Activated naive CD8-positive, alpha-beta T cell (primary cell): ENCODE measurements at regions not wholly inside any gene's neighbourhood (a gene's known extent, or its start where the extent isn't known, plus 50 kb on each side); places are given as distances from the start of the nearest gene placed in this dataset.
"Not testable (repeated sequence)": the region's sequence is repeated elsewhere in the genome, so short reads cannot be mapped to it uniquely, and the experiment has no call there.

Source experiments
- H3K27ac Mint-ChIP-seq: one replicate; pipeline ENCODE4 v1.8.0; 2021; ENCODE audit warnings: mixed read lengths
- H3K27me3 Mint-ChIP-seq: one replicate; pipeline ENCODE4 v1.8.0; 2021; ENCODE audit warnings: mixed read lengths
- H3K36me3 Mint-ChIP-seq: one replicate; pipeline ENCODE4 v1.8.0; 2021; ENCODE audit warnings: mixed read lengths
- H3K4me1 Mint-ChIP-seq: one replicate; pipeline ENCODE4 v1.8.0; 2021; ENCODE audit warnings: low read depth, mixed read lengths
- H3K4me3 Mint-ChIP-seq: one replicate; pipeline ENCODE4 v1.8.0; 2021; ENCODE audit warnings: mild to moderate bottlenecking, mixed read lengths
- H3K9me3 Mint-ChIP-seq: one replicate; pipeline ENCODE4 v1.8.0; 2021; ENCODE audit warnings: low read depth, mixed read lengths

GRCh38 chr3:72161881-72162595 is 377.1 kb upstream of the PROK2 start:
- H3K27ac Mint-ChIP-seq, result no peak overlapping the region
- H3K36me3 Mint-ChIP-seq, result no peaks in the 10 kb centered on the region

GRCh38 chr3:72161285-72161684 is 376.3 kb upstream of the PROK2 start:
- H3K27ac Mint-ChIP-seq, H3K36me3 Mint-ChIP-seq, H3K4me1 Mint-ChIP-seq, H3K4me3 Mint-ChIP-seq, H3K27me3 Mint-ChIP-seq, H3K9me3 Mint-ChIP-seq: not testable (repeated sequence)

More at GRCh38 chr3:72161881-72162595, 377.1 kb upstream of the PROK2 start:
- Mint-ChIP-seq H3K4me3 (no peak overlapping the region), H3K27me3 (no peaks in the 10 kb centered on the region), H3K4me1 (peaks cover 2% of the 10 kb centered on the region), H3K9me3 (no peaks in the 10 kb centered on the region)

- Mint-ChIP-seq H3K4me3 (no peak overlapping the region), H3K27me3 (no peaks in the 10 kb centered on the region), H3K36me3 (no peaks in the 10 kb centered on the region), H3K27ac (no peak overlapping the region), H3K9me3 (no peaks in the 10 kb centered on the region), H3K4me1 (peaks cover 2% of the 10 kb centered on the region)
These were observed 375.4 kb upstream of the PROK2 start for GRCh38 chr3:72160351-72160750.

GRCh38 chr3:72159487-72159886 is 374.5 kb upstream of the PROK2 start:
- no peaks in the 10 kb centered on the region for H3K9me3 Mint-ChIP-seq
- H3K27ac Mint-ChIP-seq, result no peak overlapping the region
- H3K4me1 Mint-ChIP-seq, result peaks cover 2% of the 10 kb centered on the region
- H3K36me3 Mint-ChIP-seq, result no peaks in the 10 kb centered on the region
- H3K27me3 Mint-ChIP-seq, result no peaks in the 10 kb centered on the region
- H3K4me3 Mint-ChIP-seq, result no peak overlapping the region

GRCh38 chr3:72158639-72159326 is 373.8 kb upstream of the PROK2 start:
- Mint-ChIP-seq H3K27ac (no peak overlapping the region), H3K27me3 (no peaks in the 10 kb centered on the region), H3K4me3 (no peak overlapping the region), H3K9me3 (no peaks in the 10 kb centered on the region), H3K36me3 (no peaks in the 10 kb centered on the region), H3K4me1 (peaks cover 2% of the 10 kb centered on the region)

GRCh38 chr3:72157748-72158638 is 373.0 kb upstream of the PROK2 start:
- no peaks in the 10 kb centered on the region for H3K36me3 Mint-ChIP-seq
- H3K27me3 Mint-ChIP-seq, result no peaks in the 10 kb centered on the region
- H3K9me3 Mint-ChIP-seq, result no peaks in the 10 kb centered on the region
- H3K4me1 Mint-ChIP-seq, result peaks cover 2% of the 10 kb centered on the region
- no peak overlapping the region for H3K27ac Mint-ChIP-seq
- no peak overlapping the region for H3K4me3 Mint-ChIP-seq

GRCh38 chr3:72155391-72156064 is 370.6 kb upstream of the PROK2 start:
- H3K9me3 Mint-ChIP-seq, result no peaks in the 10 kb centered on the region
- peaks cover 2% of the 10 kb centered on the region for H3K4me1 Mint-ChIP-seq
- no peaks in the 10 kb centered on the region for H3K27me3 Mint-ChIP-seq
- H3K36me3 Mint-ChIP-seq, result no peaks in the 10 kb centered on the region
- no peak overlapping the region for H3K27ac Mint-ChIP-seq
- no peak overlapping the region for H3K4me3 Mint-ChIP-seq

- H3K27me3 Mint-ChIP-seq, result no peaks in the 10 kb centered on the region
- H3K4me1 Mint-ChIP-seq, result peaks cover 2% of the 10 kb centered on the region
- no peak overlapping the region for H3K4me3 Mint-ChIP-seq
- H3K36me3 Mint-ChIP-seq, result no peaks in the 10 kb centered on the region
- no peak overlapping the region for H3K27ac Mint-ChIP-seq
- no peaks in the 10 kb centered on the region for H3K9me3 Mint-ChIP-seq
These were observed 369.7 kb upstream of the PROK2 start for GRCh38 chr3:72154391-72155335.

GRCh38 chr3:72153477-72154314 is 368.7 kb upstream of the PROK2 start:
- H3K27me3 Mint-ChIP-seq, result no peaks in the 10 kb centered on the region
- no peaks in the 10 kb centered on the region for H3K9me3 Mint-ChIP-seq
- no peak overlapping the region for H3K4me3 Mint-ChIP-seq
- H3K27ac Mint-ChIP-seq, result no peak overlapping the region
- no peaks in the 10 kb centered on the region for H3K36me3 Mint-ChIP-seq
- peaks cover 2% of the 10 kb centered on the region for H3K4me1 Mint-ChIP-seq

GRCh38 chr3:72152551-72153476 is 367.9 kb upstream of the PROK2 start:
- Mint-ChIP-seq H3K36me3 (no peaks in the 10 kb centered on the region), H3K27ac (no peak overlapping the region), H3K4me3 (no peak overlapping the region), H3K4me1 (peaks cover under 1% of the 10 kb centered on the region), H3K27me3 (no peaks in the 10 kb centered on the region), H3K9me3 (no peaks in the 10 kb centered on the region)

- Mint-ChIP-seq H3K36me3 (no peaks in the 10 kb centered on the region), H3K4me1 (no peaks in the 10 kb centered on the region), H3K27ac (no peak overlapping the region), H3K4me3 (no peak overlapping the region), H3K9me3 (no peaks in the 10 kb centered on the region), H3K27me3 (no peaks in the 10 kb centered on the region)
These were observed 366.7 kb upstream of the PROK2 start for GRCh38 chr3:72151465-72152238.
